Lower leg skin (tissue), 4 donors: ENCODE measurements at regions not wholly inside any gene's neighbourhood (a gene's known extent, or its start where the extent isn't known, plus 50 kb on each side); places are given as distances from the start of the nearest gene placed in this dataset.

Source experiments
- DNase-seq, 2 donors: peaks; one replicate each; pipeline ENCODE4 v3.0.0-alpha.2; 2019; ENCODE audit warnings: low spot score in 2 of 2
- H3K4me3 ChIP-seq: fragments of 200-600 bp; sonication (generic); 2 replicates; pipeline ENCODE4 v1.5.1; 2017; ENCODE audit warnings: mild to moderate bottlenecking, low read depth; ENCODE audit not compliant: poor library complexity, severe bottlenecking
- POLR2A ChIP-seq, 2 donors: fragments of 450-650 bp; IDR thresholded peaks; one replicate each; pipeline ENCODE4 v1.6.1; 2016 to 2017; ENCODE audit warnings: antibody characterized with exemption in 2 of 2, mild to moderate bottlenecking in 1 of 2, moderate library complexity in 1 of 2
- WGBS, 2 donors: methylation state at CpG; one replicate each; pipeline ENCODE4 v1.1.5; 2018; 5-methylcytosine and 5-hydroxymethylcytosine counted together
- intact Hi-C: fragments of 100-400 bp; cut with DNase I; formaldehyde crosslinking; loops from one replicate; pipeline ENCODE4 v1.15.0; 2023; ENCODE audit warnings: low total_unique reads
- TF ChIP-seq, protein P1 (sequence below), 3 donors: fragments of 450-650 bp; IDR thresholded peaks; one replicate each; pipeline ENCODE4 v1.5.1; 2016; ENCODE audit warnings: antibody characterized with exemption in 3 of 3, mild to moderate bottlenecking in 3 of 3, moderate library complexity in 2 of 3

DNA sequence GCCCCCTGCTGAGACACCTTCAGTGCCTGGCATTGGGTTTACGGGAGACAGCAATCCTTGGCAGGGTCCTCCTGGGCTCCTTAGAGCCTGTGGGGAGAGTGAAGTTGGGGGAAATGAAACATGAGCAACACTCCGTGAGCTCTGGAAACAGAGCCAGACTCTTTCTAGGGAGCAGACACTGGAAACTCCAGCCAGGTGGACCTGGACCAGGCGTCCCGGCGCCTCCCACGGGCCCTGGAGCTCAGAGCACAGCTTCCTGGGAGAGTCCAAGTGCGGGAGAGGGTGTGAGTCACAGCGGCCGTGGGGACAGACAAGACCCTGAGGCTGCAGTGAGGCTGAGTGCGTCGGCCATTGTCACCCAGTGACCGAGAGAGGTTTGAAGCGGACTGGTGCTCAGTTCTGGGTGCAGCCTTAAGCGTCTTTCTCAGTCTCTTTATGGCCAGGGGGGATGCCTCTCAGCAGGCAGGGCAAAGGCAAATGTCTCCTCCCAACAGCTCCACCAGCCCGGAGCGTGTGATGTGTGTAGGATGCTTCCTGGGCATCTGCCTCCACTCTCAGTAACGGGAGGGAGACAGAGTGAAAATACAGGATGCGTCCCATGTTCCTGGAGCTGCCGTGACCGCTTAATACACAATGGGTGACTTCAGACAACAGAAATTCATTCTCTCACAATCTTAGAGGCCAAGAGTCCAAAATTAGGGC lies 399.2 kb downstream of the SHANK2 start:
- 65 to 77% methylated on average over 20 of the region's 20 CpGs for WGBS, 2 donors
- TF ChIP-seq POLR2A (IDR thresholded peaks at IDR 0.05): no peak
- TF ChIP-seq, protein P1, sequence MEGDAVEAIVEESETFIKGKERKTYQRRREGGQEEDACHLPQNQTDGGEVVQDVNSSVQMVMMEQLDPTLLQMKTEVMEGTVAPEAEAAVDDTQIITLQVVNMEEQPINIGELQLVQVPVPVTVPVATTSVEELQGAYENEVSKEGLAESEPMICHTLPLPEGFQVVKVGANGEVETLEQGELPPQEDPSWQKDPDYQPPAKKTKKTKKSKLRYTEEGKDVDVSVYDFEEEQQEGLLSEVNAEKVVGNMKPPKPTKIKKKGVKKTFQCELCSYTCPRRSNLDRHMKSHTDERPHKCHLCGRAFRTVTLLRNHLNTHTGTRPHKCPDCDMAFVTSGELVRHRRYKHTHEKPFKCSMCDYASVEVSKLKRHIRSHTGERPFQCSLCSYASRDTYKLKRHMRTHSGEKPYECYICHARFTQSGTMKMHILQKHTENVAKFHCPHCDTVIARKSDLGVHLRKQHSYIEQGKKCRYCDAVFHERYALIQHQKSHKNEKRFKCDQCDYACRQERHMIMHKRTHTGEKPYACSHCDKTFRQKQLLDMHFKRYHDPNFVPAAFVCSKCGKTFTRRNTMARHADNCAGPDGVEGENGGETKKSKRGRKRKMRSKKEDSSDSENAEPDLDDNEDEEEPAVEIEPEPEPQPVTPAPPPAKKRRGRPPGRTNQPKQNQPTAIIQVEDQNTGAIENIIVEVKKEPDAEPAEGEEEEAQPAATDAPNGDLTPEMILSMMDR (IDR thresholded peaks at IDR 0.05): no peak
- intact Hi-C loops: no loop called here
- no peak for DNase-seq
- no peak overlapping the region for H3K4me3 ChIP-seq

DNA sequence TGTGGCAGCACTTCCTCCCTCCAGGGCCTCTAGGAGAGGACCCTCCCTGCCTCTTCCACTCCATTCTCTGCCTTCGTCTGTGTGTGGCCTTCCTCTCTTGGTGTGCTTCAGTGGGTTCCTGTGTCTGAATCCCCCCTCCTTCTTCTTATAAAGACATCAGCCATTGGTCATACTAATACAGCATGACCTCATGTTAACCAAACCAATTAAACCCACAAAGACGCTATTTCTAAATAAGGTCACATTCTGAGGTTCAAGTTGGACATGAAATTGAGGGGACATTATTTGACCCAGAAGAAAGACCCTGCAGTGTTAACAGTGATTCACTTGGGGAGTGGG lies 398.6 kb downstream of the SHANK2 start:
- 72 to 75% methylated on average over 2 of the region's 2 CpGs for WGBS, 2 donors
- no peak for DNase-seq
- intact Hi-C loops: no loop called here
- no peak overlapping the region for H3K4me3 ChIP-seq
- no peak for TF ChIP-seq POLR2A (IDR thresholded peaks at IDR 0.05)
- TF ChIP-seq, protein P1 (IDR thresholded peaks at IDR 0.05): no peak

DNA sequence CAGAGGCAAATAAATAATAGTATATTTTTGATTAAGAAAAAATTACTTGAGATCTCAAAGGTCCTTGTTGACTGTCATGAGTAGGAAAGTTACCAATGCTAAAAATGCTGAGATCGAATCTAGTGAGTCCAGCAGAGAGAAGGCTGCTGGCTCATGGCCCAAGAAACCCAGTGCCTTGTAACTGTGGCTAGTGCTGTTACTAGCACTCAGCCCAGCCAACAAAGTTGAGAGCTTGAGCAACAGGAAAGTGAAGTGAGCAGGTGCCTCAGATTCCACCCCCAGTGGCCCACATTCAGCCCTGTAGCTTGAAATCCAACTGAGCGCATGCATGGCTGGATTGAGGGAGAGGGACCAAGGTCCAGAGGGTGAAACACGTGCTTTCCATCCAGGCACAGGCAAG lies 398.2 kb downstream of the SHANK2 start:
- DNase-seq: no peak
- no peak overlapping the region for H3K4me3 ChIP-seq
- 82 to 92% methylated on average over 3 of the region's 3 CpGs for WGBS, 2 donors
- TF ChIP-seq POLR2A (IDR thresholded peaks at IDR 0.05): no peak
- TF ChIP-seq, protein P1 (IDR thresholded peaks at IDR 0.05): no peak
- intact Hi-C loops: no loop called here

DNA sequence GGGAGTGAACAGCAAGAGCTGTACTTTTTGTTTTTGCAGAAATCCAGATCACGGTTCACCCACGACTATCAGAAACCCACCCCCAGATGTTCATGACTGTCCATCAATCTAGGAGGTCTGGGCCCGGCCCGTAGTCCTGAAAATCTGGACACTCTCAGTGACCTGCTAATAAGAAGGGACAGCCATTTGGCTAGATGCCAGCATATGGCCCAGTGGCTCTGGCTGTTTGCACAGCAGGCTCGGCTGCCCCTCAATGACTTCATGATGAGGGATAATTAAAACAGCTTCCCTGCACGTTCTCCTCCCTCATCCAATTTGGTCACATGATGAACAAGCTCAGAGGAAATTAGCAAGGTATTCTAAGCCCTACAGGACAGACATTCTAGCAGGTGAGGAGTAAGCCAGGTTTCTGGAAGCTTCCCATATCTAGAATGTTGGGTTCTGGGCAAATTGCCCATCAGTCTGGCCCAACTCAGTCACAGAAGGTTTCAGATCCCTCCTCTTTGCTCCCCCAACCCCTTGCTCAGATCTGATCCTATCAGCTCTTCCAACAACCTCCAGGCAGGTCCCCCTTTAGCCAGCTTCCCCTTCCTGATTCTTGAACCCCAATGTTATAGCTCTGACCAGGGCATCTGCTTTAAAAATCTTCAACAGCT lies 397.3 kb downstream of the SHANK2 start:
- intact Hi-C loops: no loop called here
- no peak overlapping the region for H3K4me3 ChIP-seq
- no peak for DNase-seq
- WGBS, 2 donors: 44 to 51% methylated on average over 6 of the region's 6 CpGs
- TF ChIP-seq, protein P1 (IDR thresholded peaks at IDR 0.05): no peak
- no peak for TF ChIP-seq POLR2A (IDR thresholded peaks at IDR 0.05)

DNA sequence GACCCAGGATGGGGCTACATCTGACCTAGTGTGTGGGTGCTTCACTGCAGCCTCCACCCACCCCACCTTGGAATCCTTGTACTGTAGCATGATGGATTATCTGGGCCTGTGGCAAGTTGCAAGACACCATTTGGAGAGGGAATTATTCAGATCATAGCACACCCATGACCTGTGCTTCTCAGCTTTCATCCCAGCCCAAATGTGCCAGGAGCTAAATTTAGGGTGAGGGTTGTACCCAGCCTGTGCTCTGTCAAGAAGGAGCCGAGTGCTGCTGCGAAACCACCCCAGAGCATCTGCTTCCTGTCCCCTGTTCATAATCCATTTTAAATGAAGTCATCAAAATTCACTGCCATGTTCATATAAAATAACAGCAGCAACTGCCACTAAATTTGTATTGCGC lies 394.5 kb downstream of the SHANK2 start:
- TF ChIP-seq, protein P1 (IDR thresholded peaks at IDR 0.05): no peak
- TF ChIP-seq POLR2A (IDR thresholded peaks at IDR 0.05): no peak
- 69 to 86% methylated on average over 3 of the region's 3 CpGs for WGBS, 2 donors
- intact Hi-C loops: no loop called here
- no peak for DNase-seq
- no peak overlapping the region for H3K4me3 ChIP-seq
